AG08395 (cell line): ENCODE measurements at regions not wholly inside any gene's neighbourhood (a gene's known extent, or its start where the extent isn't known, plus 50 kb on each side); places are given as distances from the start of the nearest gene placed in this dataset.
"Not testable (repeated sequence)": the region's sequence is repeated elsewhere in the genome, so short reads cannot be mapped to it uniquely, and the experiment has no call there.

ENCODE experiments used
- DNase-seq: peaks from one replicate; pipeline ENCODE4 v3.0.0; 2012; ENCODE audit warnings: mixed read lengths, low spot score

DNA sequence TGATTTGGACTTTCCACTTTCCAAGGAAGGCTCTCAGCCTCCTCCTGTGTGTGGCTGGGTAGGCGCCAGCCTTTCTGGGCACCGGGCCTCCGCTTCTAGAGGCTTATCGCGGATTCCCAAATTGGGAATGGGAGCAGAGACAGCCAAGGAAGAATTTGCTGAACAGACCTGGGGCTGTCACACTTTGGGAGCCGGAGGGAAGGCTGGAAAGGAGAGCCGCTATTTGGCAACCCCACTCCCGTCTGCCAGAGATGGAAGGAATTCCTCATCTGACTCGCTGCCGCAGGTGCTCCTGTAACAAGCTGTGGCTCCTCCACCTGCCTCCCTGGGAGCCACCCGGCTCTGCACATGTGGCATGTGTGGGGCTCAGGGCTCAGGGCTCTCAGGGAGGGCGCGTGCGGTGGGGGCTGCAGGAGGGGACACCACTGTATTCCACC is 50.8 kb upstream of the ECHDC3 start:
- no peak for DNase-seq

DNA sequence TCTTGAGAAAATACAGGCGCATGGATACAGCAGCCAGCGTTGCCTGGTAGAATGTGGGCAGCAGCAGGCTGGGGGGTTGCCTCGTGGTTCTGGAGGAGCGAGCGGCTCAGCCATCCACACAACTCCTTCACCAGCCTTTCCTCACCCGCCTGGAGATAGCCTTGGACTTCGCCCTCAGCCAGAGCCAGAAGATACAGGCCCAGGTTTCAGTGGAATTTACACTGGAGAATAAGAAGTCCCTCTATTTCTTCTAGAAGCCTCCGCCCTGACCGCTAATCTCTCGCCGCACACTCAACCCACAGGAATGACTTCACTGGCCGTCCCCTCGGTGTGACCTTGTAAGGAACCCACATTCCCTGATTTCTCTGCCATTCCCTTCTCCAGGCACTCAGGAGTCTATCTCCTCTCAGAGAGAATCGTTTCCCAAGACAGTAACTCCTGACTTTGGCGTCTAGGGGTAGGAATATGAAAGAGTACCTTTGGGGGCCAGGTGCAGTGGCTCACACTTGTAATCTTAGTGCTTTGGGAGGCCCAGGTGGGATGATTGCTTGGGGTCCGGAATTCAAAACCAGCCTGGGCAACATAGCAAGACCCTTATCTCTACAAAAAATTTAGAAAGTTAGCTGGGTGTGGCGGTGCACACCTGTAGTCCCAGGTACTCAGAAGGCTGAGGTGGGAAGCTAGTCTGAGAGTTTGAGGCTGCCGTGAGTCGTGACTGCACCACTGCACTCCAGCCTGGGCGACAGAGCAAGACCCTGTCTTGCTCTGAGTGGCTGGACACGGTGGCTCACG is 52.0 kb upstream of the ECHDC3 start:
- no peak for DNase-seq

DNA sequence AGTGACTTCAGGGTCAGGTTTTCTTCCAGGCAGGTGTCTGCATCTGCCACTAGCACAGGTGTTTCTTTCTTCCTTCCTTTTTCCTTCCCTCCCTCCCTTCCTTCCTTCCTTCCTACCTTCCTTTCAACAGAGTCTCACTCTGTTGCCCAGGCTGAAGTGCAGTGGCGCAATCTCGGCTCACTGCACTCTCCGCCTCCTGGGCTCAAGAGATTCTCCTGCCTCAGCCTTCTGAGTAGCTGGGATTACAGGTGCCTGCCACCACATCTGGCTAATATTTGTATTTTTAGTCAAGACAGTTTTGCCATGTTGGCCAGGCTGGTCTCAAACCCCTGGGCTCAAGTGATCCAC is 53.8 kb upstream of the ECHDC3 start:
- not testable (repeated sequence) for DNase-seq

DNA sequence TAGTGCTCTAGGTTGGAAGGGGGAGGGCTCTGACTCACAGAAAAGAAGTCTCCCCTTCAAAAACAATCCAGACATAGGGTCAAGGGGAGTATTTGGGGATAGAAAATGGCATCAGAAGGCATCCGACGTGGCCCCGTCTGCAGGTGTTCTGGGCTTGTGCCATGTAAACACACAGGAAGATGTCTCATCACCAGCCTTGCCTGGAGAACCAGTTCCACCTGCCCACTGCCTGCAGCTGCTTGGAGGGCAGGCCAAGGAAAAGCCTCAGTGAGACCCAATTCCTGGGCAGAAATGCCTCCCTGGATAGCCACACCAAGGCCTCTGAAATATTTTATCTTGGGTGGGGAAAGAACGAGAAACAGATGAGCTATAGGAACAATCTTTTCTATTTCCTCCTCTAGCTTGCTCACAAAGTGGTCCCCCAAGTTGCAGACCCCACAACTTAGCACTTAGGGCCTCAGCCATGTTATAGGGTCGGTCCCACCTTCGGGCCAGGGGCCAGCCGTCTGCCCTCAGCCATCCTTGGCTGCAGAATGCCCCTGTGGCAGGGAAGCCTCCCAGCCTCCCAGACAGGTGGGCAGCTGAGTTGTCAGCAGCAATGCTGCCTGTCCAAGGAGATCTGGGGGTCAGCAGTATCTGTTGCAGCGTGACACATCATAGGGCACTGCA is 54.3 kb upstream of the ECHDC3 start:
- no peak for DNase-seq

DNA sequence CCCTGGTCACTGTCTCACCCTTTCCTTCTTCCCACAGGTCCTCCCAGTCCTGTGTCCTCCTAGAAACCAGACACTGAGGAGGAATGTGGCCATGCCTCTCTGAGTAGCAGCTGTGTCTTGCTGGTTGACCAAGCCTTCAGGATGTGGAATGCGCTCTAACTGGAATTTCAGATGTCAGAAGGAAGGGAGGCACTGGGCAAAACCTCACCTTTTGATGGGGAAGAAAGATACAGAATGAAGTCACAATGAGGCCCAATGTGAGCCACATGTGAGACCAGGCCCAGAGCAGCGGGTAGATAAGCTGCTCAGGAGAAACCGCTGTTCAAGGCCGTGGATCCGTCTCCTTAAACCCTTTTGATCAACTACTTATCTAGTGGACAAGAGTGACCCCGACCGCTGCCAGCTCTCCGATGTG is 54.8 kb upstream of the ECHDC3 start:
- no peak for DNase-seq

DNA sequence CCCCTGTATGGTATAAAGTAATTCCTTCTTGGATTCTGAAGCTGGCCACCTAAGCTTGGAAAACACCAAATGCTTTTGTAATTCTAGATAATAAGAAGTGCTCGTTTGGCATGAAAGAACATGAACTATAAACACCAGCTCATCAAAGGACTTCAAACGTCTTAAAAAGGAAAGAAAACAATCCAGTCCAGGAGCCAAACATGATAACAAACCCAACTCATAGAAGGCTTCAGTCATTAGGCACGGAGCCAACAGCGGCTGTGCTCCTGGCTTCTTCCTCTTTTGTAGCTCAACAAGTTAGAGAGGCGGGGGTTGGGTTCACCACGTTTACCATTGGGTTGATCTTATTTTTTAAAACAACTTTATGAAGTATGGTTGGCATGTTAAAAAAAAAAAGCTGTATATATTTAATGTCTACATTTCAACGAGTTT is 56.4 kb upstream of the ECHDC3 start:
- no peak for DNase-seq

DNA sequence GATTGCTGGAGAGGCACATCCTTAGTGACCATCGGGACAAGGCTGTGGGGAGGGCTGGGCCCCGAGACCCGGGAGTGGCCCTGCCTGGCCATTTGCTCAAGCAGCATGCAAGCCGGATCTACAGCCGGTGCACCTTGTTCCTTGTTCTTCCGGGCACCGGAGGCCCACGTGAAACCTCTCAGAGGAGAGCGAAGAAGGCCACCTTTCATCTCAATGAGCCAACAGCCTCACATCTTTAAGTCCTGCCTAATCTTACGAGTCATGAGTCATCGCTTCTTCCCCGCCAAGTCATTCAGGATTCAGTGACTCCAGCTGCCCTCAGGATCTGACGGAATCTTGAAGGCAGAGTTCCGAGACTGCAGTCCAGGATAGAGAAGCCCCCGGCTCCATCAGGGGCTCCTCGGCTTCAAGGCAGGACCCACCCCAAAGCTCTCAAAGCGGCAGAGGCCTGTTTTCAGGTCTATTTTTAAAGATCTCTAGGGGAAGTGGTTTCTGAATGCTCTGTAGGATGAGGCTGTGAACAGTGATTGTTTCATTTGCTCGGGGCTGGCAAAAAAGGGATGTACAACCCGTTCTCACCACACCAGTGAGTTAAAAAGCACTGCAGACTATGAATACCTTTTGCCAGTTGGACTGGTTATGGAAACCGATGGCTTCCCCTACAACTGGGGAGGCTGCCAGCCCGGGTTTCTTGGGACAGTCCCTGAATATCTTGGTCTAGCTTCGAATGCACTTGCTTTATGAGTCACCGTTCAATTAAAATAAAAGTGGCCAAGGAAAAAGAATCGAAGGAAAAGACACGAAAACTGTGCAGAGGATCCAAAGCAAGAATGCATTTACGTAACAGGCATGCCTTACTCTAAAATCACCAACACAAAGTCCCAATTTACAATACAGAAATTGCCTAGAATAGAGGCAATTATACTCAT is 57.2 kb upstream of the ECHDC3 start:
- DNase-seq, result peak; percentile 88

DNA sequence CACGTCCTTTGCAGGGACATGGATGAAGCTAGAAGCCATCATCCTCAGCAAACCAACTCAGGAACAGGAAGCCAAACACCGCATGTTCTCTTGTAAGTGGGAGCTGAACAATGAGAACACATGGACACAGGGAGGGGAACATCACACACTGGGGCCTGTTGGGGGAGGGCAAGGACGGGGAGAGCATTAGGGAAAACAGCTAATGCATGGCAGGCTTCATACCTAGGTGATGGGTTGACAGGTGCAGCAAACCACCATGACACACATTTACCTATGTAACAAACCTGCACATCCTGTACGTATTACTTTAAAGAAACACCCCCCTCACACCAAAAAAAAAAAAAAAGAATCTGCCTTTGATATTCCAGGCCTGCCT is 57.9 kb upstream of the ECHDC3 start:
- DNase-seq, result not testable (repeated sequence)

DNA sequence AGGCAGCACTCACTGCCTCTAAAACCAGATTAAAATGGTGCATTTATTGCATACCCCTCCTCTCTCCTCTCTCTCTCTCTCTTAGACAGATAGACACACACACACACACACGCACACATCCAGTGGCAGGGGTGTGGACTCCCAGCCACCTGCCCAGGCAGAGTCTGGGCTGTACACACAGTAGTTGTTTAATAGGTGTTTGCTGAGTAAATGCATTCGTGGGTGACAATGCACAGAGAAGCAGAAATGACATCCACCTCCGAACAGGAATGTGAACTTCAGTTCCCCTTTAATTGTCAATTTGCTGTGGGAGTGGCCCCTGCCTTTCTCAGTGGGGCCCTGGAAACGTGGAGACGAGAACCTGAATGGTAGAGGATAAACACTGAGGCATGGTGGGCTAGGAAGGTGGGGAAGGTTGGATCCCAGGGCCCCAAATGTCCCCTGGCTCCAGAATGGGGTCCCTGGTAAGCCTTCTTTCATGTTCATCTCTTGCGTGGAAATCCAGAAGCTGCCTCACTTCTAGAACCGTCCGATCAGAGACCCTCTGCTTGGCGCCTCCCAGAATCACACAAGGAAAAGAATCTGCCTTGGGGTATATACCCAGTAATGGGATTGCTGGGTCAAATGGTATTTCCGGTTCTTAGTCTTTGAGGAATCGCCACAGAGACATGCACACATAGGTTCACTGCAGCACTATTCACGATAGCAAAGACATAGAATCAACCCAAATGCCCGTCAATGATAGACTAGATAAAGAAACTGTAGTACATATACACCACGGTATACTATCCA is 58.5 kb upstream of the ECHDC3 start:
- DNase-seq, result no peak

DNA sequence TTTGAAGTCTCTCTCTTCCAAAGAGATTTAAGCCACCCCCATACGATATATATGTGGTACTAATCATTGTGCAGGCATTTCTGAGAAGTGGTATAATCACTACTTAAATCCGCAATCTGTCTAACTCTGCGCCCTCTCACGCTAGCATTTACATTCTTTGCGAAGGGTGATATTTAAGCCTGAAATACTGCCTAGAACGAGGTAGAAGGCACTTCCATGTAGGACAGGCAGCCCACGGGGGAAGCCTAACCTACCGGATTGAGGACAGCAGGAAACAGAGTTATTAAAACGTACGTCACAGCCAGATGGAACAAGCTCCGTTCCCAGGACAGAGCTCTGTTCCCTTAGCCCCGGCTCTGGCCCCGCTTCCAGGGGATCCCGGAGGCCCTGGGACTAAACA is 59.3 kb upstream of the ECHDC3 start:
- DNase-seq, result no peak

DNA sequence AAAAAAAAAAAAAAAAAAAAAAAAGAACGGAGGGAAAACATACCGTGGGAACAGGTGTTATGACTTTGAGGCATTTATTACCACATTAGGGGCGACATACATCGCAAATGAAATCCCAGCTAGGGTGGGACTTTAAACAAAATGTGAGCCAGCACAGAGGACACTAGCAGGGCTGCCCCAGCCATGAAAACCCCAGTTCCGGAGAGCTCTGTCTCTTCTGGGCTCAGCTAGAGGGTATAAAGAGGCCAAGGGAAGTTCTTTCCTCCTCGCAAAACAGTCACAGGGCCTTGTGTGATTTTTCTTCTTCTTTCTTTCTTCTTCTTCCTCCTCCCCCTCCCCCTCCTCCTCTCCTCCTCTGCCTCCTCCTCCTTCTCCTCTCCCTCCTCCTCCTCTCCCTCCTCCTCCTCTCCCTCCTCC is 59.9 kb upstream of the ECHDC3 start:
- no peak for DNase-seq

DNA sequence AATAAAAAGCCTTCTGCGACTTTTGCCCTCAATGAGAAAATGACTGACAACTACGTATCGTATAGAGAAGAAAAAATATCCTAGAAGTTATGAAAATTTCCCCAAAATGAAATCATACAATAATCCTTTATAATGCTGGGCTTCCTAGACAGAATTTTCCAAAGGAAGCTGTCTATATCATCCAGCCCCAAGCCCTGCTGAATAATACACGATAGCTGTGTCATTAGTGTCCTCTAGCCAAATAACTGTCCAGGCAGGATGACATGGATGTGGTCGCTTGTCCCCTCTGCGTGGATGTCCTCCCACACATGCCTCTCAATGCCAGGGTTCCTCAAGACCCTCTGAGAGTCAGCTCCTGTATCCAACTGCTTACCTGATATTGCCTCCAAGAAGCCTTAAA is 61.7 kb upstream of the ECHDC3 start:
- DNase-seq, result no peak

DNA sequence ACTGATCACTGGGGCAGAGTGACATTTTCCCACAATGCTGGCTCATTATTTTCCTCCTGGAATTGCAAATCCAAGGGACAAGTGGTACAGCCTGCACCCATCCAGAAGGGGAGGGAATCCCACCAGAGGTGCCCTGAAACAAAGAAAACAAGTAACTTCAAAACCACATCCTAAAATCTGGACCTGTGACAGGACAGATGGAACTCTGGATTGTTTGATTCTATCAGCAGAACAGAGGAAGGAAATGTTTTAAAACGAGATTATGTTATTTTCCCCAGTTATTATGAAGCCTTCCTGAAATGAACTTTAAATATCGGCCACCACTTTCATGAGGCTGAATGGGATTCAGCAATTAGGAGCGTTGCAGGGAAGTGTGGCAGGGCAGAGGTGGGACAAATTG is 62.2 kb upstream of the ECHDC3 start:
- DNase-seq, result no peak

DNA sequence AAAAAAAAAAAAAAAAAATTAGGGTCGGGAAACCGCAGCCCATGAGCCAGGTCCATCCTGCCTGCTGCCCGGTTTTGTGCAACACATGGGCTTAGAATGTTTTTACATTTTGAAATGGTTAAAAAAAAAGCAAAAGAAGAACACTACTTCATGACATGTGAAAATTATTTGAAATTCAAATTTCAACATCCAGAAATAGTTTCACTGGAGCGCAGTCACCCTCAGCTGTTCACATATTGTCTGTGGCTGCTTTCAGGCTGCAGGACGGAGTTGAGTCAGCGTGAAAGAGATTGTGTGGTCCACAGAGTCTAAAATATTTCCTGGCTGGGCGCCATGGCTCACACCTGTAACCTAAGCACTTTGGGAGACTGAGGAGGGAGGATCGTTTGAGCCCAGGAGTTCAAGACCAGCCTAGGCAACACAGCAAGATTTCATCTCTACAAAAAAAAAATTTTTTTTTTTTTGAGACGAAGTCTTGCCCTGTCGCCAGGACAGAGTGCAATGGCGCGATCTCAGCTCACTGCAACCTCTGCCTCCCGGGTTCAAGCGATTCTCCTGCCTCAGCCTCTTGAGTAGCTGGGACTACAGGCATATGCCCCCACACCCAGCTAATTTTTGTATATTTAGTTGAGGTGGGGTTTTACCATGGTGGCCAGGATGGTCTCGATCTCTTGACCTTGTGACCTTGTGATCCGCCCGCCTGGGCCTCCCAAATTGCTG is 63.9 kb upstream of the ECHDC3 start:
- DNase-seq, result peak; percentile 48

DNA sequence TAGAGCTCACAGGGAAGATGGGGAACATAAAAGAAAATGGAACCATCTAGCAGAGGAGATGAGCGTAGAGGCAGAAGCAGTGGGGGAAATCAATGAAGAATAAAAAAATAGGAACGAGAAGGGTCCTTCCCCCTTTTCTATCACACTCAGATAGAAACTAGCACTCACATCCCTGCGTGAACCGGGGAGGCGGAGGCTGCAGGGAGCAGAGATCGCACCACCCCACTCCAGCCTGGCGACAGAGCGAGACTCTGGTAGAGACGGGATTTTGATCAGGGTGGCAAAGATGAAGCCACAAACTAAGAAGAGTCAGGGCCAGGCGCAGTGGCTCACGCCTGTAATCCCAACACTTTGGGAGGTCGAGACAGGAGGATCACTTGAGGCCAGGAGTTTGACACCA is 64.7 kb upstream of the ECHDC3 start:
- DNase-seq, result no peak

DNA sequence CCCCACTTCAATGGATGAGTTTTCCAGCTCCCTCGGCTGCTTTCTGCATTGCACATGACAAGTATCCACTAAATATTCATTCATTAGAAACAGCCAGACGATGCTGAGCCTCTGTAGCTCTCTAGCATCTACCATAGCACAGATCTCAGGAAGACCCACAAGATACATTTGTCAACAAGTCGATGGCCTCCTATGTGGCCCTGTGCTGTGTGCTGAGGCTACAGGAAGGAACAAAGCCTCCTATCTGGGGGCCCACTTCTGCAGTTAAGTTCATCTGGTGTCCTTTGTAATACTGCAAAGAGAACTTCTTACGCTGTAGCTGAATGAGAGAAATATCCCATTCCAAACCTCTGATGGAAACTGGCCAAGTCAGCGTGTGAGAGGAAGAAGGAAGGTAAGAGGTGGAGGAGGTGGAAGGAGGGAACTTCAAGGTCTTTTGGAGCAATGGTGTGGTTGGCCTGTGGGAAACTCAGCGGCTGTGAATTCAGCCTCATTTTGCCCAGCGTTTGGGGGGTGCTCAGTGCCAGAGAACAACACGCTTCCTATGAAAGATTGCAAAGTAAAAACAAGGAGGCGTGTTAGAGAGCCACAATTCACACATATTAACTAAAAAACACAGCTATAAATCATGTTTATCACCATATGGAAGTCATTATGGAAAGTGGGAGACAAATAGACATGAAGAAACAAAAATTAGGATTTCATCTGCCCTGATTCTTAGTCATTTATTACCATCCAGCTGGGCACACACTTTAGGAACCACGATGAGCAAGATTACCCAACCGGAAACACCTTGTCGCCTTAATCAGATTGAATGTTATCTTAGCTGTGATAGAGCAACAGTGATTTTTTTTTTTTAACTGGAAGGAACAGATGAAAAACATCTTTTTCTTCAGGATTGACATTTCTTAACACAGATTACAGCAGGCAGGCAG is 62.2 kb upstream of the USP6NL start:
- peak; percentile 15 for DNase-seq

DNA sequence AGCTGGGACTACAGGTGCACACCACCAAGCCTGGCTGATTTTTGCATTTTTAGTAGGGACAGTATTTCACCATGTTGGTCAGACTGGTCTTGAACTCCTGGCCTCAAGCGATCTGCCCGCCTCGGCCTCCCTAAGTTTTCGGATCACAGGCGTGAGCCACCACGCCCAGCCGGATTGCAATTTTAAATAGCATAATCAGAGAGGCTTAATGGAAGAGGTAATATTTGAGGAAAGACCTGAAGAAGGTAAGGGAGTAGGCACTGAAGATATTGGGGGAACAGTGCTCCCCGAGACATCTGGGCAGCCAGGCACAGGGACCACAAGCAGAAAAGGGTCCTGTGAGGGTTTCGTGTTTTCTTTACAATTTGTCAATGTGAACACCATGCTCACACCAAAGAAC is 61.4 kb upstream of the USP6NL start:
- DNase-seq, result no peak

DNA sequence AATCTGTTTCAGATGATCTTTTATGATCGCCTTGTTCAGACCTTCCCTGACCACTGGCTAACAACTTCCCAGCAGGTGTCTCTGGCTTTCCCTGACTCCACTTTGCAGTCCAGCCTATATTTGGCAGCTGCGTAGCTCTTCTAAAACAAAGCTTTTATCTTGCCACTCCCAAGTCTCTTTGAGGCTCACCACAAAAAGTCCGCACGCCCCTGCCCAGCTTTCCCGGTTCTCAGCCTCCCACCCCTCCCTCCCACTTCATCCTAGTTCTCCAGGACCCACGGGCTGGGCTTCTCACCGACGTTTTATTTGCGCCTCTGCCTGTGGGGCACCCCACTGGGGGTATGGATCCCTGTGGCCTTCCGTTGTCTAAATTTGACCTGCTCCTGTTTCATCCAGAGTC is 58.9 kb upstream of the USP6NL start:
- DNase-seq, result no peak

DNA sequence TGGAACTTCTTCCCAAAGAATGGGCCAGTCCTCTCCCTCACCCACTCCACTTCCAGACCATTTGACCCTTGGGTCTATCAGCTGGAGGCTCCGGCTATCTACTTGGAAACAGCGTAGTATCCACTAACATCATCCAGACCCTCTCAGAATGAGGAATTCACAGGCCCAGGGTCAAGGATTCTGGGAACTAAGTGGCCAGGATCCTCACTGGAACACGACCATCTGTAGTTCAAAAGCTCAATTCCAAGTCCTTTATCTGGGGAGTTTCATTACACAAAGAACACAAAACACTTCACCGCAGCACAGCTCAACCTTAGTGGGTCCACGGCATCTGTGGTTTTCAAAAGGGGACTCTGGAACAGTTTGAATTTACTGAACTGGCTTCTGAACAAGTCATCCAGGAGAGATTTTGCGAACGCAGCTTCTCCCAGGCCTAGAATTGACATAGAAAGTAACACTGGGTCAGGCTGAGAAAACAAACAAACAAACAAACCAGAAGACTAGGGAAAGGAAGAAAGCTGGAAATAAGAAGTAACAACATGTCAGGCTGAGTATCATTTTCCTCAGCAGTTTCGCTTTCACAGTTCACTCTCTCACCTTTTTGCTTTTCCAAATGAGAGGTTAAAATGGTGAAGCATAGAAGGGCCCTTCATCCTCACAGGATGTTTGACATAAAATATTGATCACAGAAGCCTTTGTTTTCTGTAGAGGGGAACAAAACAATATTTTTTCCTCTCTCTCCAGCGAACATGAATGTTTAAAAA is 57.6 kb upstream of the USP6NL start:
- no peak for DNase-seq
